Inflammatory macrophage treated with lipopolysaccharide for 4 hours (primary cell): ENCODE measurements at regions not wholly inside any gene's neighbourhood (a gene's known extent, or its start where the extent isn't known, plus 50 kb on each side); places are given as distances from the start of the nearest gene placed in this dataset.

Source experiments
- DNase-seq: peaks from one replicate; pipeline ENCODE4 v3.0.0-alpha.2; 2020

DNA sequence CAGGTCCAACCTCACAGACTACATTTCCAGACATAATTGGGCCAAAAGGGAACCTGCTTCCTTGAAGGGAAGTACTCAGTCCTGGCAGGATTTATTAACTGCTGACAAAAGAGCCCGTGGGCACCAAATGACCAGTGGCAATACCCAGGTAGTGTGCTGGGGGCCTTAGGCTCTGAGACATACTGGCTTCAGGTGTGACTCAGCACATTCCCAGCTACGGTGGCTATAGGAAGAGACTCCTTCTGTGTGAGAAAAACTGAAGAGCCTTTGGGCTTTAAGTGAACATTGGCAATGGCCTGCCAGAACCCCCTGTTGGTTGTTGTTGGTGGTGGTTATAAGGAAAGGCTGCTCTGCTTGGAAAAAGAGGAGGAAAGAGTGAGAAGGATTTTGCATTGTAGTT is 401.8 kb downstream of the KCNJ3 start:
- no peak for DNase-seq

DNA sequence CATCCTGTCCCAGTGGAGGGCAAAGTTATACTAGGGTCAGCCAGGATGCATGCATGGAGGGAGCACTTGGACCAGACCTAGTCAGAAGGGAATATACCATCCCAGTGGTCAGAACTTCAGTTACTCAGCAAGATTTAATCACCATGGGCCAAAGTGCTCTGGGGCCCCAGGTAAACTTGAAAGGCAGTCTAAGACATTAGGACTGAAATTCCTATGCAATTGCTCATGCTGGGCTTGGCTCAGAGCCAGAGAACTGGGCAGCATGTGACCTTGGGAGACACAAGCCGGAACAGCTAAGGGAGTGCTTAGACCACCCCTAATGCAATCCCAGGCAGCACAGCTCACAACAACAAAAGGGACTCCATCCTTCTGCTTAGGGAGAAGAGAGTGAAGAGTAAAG is 401.3 kb downstream of the KCNJ3 start:
- DNase-seq = no peak

DNA sequence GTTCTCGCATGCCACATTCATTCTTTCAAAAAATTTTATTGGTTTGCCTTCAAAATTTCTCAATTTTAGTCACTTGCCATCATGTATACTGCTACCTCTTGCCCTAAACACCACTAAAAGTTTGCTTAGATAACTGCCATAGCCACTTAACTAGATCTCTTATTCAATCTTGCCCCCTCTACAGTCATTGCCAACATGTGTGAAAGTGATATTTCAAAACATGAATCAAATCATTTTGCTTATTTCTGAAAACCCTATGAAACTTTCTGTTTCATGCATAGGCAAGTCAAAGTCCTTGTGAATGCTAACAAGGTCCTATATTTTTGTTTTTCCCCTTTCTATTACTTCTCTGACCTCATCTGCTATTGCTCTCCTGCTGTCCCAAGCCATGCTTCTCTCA is 397.1 kb downstream of the KCNJ3 start:
- no peak for DNase-seq

DNA sequence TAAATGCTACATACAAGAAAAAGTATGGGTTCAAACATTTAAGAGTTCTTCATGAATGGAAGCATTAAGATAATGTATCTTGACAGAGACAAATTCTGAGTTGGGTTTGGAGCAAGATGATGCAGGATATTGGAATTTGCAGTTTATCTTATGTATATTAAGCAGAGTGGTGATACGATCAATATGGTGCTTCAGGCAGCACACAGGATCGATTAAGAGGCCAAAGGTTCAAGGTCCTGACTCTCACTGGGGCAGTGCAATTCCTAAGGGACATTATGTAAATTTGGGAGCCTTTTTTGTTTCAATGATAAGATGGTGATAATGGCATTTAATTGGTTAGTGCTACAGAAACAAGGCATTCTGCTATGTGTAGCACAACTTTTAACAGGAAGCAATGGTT is 381.9 kb downstream of the KCNJ3 start:
- no peak for DNase-seq

DNA sequence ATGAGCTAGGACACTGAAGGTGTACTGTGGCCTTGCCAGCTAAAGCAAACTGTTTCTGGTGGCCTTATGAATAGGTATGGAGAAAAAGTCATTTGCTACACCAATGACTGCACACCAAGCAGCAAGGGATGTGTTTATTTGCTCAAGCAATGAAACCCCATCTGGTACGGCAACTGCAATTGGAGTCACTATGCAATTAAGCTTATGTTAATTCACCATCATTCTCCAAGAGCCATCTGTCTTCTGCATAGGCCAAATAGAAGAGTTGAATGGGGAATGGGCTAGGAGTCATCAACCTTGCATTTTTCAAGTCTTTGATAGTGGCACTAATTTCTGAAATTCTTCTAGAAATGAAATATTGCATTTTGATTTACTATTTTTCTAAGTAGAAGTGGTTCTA is 372.0 kb downstream of the KCNJ3 start:
- no peak for DNase-seq

DNA sequence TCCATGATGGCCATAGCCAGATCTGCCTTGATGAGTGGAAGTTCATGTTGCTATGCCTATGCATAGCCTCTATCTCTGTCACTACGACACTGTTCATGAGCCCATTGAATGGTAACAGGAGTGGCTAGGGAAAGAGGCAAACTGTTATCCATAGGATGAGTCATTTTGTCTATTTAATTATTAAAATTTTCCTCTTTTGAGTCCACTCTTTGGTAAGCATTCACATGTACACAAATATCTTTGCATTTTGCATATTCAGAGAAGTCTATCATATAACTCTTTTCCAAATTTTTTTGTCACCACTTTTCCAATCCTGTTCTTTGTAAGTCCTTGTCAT is 364.4 kb downstream of the KCNJ3 start:
- DNase-seq = no peak

DNA sequence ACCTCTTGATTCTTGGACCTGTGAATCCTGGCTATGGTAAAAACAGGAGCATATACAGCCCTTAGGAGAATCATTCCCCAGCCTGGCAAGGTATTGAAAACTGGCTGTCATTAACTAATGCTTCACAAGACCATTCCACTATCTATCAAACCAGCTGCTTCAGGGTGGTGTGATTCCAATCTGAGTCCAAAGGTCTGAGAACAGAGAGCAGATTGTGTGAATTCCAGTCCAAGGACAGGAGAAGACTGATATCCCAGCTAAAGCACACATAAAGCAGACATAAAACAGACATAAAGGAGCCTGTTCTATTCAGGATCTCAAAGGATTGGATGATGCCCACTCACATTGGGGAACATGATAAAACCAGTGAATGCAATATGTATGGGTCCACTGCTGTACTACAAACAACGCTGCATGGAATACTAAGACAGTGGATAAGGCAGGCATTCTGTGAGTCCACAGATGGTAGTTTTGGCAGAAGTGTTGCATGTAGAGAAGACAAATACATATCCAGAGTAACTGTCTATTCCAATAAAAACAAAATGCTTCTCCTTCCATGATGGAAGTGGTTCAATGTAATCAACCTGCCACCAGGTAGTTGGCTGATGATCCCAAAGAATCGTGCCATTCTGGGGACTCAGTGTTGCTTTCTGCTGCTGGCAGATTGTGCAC is 363.9 kb downstream of the KCNJ3 start:
- no peak for DNase-seq

DNA sequence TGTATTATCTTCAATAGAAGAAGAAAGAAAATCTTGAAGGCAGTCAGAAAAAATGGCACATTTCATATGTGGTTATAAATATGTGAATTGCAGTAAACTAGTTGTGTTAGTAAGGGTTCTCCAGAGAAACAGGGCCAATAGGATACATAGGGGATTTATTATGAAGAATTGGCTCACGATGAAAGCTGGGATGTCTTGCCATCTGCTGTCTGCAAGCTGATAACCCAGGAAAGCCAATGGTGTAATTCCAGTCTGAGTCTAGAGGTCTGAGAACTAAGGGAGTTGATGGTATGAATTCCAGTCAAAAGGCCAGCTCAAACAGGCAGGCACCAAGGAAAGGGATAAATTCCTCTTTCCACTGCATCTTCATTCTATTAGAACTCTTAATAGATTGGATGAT is 362.4 kb downstream of the KCNJ3 start:
- no peak for DNase-seq

DNA sequence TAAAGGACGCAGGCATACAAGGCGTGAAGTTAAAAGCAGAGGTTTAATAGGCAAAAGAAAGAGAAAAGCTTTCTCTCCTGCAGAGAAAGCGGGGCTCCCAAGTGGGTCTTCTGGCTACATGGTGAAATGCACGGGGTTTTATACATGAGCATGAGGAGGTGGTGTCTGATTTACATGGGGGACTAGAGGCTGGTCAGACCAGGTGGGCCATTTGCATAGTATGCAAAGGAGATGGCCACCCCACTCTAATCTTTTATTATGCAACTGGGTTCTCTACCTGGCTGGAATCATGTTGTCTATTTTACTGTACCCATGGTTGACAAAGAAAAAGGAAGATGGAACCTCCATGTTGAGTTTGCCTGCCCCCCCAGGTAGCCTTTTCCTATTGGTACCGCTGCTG is 356.2 kb downstream of the KCNJ3 start:
- no peak for DNase-seq

DNA sequence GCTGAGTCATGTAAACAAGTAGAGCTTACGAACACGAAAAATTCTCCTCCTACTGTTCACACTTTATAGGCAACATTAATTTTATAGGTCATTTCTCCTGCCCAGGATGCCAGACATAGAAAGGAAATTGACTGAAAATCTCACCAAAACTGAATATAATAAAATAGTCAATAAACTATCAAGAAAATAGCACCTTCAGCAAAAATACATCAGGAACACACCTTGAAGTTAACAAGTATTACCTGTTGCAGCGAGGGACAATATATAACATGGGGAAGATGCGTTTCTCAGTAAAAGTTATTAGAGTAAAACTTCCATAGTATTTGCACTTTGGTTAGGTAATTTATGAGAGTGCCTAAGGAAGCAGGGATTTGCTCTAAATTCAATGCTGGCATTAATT is 344.6 kb downstream of the KCNJ3 start:
- DNase-seq = no peak

DNA sequence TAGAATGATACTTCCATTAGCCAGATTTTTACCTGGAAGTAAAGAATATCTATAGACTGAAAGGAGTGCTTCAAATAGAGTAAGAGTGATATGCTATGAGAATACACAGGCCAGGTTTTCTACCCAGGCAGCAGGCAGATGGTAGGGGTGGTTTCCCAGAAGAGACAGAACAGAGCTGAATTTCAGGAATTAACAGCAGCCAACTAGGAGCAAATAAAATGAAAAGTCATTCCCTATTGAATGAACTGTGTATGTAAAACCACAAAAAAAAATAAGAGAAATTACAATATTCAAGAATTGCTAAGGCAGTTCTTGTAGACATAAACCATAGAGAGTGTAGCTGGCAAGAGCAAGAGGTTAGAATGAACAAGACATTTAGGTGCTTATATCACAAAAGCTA is 336.8 kb downstream of the KCNJ3 start:
- no peak for DNase-seq

DNA sequence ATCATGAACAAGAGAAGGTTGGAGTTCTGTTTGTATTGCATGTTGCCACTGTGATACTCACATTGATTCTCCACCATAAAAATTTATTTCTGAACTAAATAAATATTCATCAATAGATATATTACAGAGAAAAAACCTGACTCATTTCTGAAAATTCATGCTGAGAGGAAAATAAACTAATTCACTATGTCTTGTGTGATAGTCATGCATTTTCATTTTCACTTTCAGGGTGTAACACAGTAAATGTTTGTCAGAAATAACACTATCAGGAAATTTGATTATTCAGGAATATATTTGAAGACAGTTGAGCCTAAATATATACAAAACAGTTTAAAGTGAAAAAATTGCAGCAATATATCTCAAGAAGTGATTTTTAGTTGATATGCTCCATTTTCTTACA is 335.2 kb downstream of the KCNJ3 start:
- no peak for DNase-seq

DNA sequence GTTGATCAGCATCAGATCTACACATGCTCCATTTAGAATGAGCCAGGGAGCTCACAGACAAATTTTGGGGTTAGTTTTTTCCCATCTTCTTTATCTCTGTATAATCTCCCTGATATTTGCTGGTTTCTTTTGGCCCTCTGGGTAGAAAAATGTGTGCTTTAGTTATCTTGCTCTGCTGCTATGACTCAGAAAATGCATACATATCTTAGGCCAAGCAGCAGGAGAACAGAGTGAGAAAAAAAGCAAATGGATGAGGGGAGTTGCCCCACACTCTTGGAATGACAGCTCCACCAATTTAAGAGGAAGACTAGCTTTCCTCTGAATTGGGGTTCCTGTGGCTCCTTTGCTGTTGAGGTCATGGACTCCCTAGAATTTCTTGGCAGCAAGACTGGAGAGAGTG is 331.8 kb downstream of the KCNJ3 start:
- DNase-seq = no peak

DNA sequence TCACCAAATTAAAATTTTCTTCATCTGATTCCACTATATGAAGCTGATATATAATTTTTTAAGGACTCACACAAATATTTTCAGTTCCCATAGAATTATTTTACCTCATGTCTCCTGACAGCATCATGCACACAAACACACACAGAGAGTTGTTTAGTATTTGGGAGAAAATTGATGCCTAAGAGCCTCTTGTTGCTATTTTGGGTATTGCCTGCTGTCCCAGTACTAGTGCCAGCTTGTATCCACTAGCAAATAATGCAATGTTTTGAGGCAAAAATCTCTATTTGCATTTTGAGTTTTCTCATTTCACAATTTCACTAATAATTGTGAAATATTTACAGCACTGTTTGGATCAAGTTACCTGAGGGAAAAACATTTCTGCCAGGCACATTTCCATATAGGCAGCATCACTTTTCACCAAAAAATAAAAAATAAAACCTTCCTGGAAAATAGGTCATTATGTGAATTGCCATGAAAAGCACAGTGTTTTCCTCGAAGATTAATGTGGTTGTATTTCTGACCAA is 328.2 kb downstream of the KCNJ3 start:
- no peak for DNase-seq

DNA sequence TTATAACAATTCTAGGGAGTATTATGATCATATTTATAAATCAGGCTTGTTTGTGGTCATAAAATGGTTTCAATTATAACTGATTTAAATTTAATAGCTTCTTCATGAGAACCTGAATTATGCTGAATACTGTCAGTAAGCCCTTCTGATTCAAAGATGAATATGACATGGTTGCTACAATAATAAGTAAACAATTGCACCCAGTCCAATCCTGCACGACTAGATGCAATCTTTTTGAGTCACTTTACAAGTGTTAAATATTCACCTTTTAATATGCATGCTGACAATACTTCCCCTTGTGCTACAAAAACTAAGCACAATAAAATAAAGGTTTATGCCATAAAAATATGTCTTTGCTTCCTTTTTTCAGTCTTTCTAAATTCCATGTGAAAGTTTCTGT is 325.2 kb downstream of the KCNJ3 start:
- no peak for DNase-seq

DNA sequence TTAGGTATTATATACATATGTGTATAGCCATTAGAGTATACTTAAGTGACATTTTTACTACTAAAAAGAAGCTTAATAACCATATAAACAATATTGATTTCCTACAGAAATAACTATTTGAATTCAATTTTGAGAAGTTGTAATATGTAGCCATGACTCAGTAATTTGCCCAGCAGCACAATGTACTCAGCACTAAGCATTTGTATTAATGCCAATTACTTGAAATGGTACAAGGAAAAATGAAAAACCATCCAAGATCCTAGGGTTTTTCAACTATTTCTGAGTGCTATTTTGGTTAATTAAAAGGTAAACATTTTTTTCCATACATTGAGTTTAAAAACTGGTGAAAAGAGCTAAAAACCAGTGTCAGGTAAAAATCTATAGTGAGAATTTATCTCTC is 324.0 kb downstream of the KCNJ3 start:
- DNase-seq = no peak

DNA sequence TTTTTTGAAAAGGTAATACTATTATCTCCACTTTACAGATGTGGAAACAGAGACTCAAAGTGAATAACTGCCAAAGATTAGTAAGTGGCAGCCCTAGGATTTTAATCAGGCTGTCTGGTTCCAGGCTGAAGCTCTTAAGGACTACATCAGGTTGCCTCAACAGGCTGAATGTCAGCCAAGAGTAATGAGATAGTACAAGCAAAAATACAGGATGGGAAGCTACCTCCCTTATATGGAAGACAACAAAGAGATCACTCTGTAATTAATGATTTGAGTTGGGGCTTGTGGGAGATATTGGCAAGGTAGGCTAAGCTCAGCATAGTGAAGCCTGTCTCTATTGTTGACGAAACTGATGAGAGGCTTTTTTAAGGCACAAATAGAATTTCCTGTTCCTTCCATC is 323.1 kb downstream of the KCNJ3 start:
- no peak for DNase-seq

DNA sequence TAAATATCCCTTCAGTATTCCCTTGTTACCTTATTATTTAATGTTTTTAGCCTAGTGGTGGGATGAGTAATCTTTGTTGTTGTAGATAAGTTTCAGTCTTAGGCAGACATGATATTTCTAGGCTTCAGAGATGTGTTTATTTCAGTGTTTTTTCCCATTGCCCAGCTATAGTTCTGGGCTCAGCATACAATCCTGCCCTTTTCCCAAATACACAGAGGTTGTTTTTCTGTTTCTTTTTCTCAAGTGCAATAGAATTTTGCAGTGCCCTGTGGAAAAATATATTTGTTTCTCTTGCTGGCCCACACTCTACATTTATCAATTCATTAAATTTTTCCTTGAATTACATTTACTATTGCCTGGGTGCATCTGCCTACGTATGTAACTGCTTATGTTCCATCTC is 321.8 kb downstream of the KCNJ3 start:
- no peak for DNase-seq

DNA sequence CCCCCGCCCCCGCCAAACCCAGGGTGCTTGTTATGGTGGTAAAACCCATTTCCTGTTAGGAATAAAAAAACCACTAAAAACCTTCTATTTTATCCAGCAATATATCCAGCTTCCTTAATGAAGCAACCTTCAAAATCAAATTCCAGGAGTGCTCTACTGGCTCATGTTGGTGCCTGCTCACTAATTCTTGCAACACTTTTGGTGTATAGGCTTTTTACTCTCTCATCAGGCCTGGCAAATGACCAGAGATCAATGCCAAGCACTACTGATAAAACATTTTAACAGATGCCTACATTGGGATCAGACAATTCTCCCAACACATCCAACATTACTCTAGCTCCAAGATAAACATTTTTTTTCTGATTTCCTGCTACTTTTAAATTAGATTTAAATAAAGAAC is 312.4 kb downstream of the KCNJ3 start:
- DNase-seq = no peak

DNA sequence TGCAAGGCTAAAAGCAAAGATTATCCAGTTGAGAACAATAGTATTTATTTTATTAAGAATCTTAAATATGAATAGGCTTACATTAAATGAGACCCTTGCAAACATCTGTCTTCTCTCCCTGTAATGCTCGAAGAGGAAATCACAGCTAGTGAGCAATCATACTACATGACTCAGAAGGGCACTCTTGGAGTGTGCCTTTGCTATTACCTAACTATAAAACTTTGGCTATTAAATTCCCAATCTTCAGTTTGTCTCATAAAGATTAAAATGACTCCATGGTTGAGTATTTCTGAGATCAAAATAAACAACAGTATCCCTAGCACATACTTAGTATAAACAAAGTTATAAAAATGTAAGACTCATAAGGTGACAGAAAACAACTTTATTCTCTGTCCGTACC is 296.9 kb downstream of the KCNJ3 start:
- DNase-seq = no peak

DNA sequence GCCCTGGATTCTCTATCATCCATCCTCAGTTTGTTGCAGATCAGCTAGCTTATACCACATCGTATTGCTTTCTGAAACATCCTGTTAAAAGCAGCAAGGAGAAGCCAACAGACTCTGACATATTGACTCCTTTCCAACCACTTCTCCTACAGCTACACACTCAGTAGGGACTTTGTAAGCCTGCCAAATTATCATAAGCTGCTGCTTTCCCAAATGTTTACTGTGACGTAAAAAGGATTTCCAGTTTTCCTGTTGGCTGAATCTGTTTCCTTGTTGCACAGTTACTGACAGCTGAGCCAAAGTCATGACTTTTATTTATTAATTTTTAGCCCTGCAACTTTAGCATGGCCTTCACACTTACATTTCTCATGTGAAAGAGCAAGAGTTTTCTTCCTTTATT is 294.3 kb downstream of the KCNJ3 start:
- no peak for DNase-seq

DNA sequence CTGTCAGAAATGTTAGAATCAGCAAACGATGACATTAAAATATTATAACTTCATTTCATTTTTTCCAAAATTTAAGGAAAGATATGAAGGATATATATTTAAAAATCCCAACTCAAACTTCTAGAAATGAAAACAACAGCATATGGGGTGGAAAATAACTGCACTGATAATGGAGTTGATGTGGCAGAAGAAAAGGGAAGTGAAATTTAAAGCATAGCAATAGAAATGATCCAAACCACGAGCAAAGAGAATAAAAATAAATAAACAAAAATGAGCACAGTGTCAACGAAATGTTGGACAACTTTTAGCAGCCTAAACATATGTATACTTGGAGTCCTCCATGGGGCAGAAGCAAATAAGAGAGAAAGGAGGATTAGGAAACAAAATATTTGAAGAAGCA is 280.2 kb downstream of the KCNJ3 start:
- no peak for DNase-seq

DNA sequence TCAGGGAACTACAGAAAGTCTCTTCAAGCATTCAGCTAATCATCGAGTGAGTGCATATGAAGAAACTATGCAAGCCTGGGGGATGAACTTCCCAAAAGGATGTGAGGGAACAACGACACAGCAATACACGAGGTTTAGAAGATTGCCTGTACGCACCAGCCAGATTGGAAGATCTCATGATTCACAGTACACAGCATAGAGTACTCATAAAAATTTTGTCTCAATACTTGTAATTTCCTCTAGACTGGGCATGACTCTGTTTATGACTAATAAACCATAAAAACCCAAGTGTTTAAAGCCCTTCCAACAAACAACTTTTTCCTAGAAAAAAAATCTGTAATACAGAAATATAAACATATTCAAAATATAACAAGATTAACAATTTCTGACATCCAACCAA is 279.7 kb downstream of the KCNJ3 start:
- DNase-seq = no peak

DNA sequence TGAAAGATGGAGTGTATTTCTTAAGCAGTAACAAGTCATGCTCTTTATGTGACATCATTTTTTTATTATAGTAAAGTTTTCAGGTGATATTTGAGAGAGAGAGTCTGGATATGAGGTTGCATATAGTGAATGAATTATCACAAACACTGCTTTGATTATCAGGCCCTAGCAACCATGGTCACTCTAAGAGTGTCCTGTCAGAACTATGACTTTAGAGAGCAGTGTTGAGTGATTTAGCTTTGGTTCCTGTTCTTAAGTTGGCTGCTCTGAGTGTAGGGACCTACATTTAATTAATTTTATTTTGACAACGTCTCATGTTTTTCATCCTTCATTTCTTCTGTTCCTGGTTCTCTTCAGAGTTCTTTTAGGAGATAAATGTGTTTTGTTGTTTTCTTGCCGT is 275.5 kb downstream of the KCNJ3 start:
- DNase-seq = no peak

DNA sequence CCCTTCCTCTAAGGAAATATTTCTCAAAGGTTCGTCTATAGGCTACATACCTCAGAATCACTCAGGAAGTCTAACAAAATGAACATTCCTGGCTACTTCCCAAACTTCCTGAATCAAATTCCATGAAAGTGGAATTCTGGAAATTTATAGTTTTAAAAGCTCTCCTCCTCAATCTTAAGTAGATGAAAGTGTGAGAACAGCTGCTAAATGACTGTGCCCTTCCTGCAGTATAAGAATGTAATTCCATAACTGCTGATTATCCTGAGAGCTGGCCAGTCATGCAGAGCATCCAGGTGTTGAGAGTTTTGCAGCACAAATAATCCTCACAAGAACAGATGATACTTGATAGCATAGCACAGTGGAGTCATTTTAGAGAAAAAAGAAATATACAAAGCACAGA is 265.0 kb downstream of the KCNJ3 start:
- no peak for DNase-seq

DNA sequence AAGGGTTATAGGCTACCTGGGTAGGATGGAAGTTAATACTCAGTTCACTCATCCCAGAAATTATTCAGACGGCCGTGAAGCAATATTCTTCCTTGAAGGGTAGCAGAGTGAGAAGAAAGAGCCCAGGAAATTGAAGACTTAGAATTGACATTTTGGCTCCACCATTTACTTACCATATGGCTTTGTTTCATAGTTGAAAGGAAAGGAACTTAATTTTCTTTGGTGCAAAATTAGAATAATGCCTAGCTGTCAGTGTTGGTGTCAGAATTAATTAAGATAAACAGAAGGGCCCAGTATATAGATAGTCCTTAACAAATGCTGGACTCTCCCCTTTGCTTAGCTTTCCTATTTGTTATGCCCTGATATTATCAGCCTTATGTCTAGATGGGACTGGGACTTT is 263.2 kb downstream of the KCNJ3 start:
- no peak for DNase-seq
